K562 (cell line): ENCODE measurements at regions not wholly inside any gene's neighbourhood (a gene's known extent, or its start where the extent isn't known, plus 50 kb on each side); places are given as distances from the start of the nearest gene placed in this dataset.

ENCODE experiments used
- CEBPB ChIP-seq: fragments of 450-650 bp; IDR thresholded peaks from 2 replicates; pipeline ENCODE4 v1.6.1; 2016; ENCODE audit warnings: missing genetic modification characterization, missing compliant biosample characterization
- HMGN3 ChIP-seq: IDR thresholded peaks from 2 replicates; pipeline ENCODE4 v1.6.1; 2011; ENCODE audit warnings: borderline replicate concordance, low read depth, mild to moderate bottlenecking, mixed read lengths, low read length; ENCODE audit not compliant: insufficient read length; ENCODE audit errors: extremely low read depth
- JUND ChIP-seq, 2 experiments: IDR thresholded peaks; 2 replicates in 1 of 2; 3 replicates in 1 of 2; pipeline ENCODE4 v1.6.1; 2011; ENCODE audit warnings: borderline replicate concordance in 2 of 2, low read depth in 2 of 2, low read length in 2 of 2, improper control_type of control experiment in 1 of 2, missing biosample characterization in 1 of 2, missing genetic modification characterization in 1 of 2, missing genetic modification reagents in 1 of 2
- MECOM ChIP-seq: fragments of 250-450 bp; sonication (Bioruptor Pico); IDR thresholded peaks from 2 replicates; pipeline ENCODE4 v1.8.0; 2022; ENCODE audit warnings: inconsistent platforms
- RHOXF2B ChIP-seq: fragments of 250-450 bp; sonication (Bioruptor Pico); conservative IDR thresholded peaks from 2 replicates; pipeline ENCODE4 v1.5.1; 2021
- TF ChIP-seq, protein P1 (sequence below): fragments of 250-450 bp; sonication (Bioruptor Pico); IDR thresholded peaks from 2 replicates; pipeline ENCODE4 v1.5.0; 2020; ENCODE audit warnings: mild to moderate bottlenecking
- TF ChIP-seq, protein P2 (sequence below): fragments of 250-450 bp; sonication (Bioruptor Pico); IDR thresholded peaks from 2 replicates; pipeline ENCODE4 v1.4.0; 2020; ENCODE audit warnings: mild to moderate bottlenecking
- TF ChIP-seq, protein P3 (sequence below): fragments of 450-650 bp; IDR thresholded peaks from 2 replicates; pipeline ENCODE4 v1.6.1; 2016; ENCODE audit warnings: low read depth

DNA sequence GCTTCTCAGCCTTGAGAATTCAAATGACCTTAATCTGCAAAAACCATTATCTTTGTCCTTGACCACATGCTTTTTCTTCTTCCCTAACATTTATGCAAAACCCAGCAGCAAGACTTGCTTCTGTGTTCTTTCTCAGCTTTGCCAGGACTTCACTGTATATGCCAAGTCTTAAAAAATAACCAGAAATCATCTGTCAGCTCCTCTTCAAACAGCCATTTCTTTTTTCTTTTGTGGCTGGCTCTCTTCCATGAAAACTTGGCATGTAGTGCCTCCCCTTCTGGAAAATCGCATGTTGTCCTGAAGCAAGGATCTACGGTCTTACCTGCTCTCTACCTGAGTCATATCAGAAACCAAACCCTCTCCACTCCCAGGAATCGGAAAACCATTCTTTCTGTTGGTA is 364.9 kb downstream of the RPS29 start (continued):
- TF ChIP-seq, protein P1, sequence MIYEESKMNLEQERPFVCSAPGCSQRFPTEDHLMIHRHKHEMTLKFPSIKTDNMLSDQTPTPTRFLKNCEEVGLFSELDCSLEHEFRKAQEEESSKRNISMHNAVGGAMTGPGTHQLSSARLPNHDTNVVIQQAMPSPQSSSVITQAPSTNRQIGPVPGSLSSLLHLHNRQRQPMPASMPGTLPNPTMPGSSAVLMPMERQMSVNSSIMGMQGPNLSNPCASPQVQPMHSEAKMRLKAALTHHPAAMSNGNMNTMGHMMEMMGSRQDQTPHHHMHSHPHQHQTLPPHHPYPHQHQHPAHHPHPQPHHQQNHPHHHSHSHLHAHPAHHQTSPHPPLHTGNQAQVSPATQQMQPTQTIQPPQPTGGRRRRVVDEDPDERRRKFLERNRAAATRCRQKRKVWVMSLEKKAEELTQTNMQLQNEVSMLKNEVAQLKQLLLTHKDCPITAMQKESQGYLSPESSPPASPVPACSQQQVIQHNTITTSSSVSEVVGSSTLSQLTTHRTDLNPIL, result no peak
- TF ChIP-seq, protein P2, sequence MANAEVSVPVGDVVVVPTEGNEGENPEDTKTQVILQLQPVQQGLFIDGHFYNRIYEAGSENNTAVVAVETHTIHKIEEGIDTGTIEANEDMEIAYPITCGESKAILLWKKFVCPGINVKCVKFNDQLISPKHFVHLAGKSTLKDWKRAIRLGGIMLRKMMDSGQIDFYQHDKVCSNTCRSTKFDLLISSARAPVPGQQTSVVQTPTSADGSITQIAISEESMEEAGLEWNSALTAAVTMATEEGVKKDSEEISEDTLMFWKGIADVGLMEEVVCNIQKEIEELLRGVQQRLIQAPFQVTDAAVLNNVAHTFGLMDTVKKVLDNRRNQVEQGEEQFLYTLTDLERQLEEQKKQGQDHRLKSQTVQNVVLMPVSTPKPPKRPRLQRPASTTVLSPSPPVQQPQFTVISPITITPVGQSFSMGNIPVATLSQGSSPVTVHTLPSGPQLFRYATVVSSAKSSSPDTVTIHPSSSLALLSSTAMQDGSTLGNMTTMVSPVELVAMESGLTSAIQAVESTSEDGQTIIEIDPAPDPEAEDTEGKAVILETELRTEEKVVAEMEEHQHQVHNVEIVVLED (CRISPR knock-in tag), result no peak
- TF ChIP-seq JUND (IDR thresholded peaks at IDR 0.05; ENCODE audit: borderline replicate concordance, low read depth, low read length) (no peak), JUND (tag; IDR thresholded peaks at IDR 0.05; ENCODE audit: borderline replicate concordance, low read depth, low read length) (no peak), MECOM (CRISPR knock-in tag) (no peak), RHOXF2B (CRISPR knock-in tag) (no peak), CEBPB (no peak), HMGN3 (no peak)
- TF ChIP-seq, protein P3, sequence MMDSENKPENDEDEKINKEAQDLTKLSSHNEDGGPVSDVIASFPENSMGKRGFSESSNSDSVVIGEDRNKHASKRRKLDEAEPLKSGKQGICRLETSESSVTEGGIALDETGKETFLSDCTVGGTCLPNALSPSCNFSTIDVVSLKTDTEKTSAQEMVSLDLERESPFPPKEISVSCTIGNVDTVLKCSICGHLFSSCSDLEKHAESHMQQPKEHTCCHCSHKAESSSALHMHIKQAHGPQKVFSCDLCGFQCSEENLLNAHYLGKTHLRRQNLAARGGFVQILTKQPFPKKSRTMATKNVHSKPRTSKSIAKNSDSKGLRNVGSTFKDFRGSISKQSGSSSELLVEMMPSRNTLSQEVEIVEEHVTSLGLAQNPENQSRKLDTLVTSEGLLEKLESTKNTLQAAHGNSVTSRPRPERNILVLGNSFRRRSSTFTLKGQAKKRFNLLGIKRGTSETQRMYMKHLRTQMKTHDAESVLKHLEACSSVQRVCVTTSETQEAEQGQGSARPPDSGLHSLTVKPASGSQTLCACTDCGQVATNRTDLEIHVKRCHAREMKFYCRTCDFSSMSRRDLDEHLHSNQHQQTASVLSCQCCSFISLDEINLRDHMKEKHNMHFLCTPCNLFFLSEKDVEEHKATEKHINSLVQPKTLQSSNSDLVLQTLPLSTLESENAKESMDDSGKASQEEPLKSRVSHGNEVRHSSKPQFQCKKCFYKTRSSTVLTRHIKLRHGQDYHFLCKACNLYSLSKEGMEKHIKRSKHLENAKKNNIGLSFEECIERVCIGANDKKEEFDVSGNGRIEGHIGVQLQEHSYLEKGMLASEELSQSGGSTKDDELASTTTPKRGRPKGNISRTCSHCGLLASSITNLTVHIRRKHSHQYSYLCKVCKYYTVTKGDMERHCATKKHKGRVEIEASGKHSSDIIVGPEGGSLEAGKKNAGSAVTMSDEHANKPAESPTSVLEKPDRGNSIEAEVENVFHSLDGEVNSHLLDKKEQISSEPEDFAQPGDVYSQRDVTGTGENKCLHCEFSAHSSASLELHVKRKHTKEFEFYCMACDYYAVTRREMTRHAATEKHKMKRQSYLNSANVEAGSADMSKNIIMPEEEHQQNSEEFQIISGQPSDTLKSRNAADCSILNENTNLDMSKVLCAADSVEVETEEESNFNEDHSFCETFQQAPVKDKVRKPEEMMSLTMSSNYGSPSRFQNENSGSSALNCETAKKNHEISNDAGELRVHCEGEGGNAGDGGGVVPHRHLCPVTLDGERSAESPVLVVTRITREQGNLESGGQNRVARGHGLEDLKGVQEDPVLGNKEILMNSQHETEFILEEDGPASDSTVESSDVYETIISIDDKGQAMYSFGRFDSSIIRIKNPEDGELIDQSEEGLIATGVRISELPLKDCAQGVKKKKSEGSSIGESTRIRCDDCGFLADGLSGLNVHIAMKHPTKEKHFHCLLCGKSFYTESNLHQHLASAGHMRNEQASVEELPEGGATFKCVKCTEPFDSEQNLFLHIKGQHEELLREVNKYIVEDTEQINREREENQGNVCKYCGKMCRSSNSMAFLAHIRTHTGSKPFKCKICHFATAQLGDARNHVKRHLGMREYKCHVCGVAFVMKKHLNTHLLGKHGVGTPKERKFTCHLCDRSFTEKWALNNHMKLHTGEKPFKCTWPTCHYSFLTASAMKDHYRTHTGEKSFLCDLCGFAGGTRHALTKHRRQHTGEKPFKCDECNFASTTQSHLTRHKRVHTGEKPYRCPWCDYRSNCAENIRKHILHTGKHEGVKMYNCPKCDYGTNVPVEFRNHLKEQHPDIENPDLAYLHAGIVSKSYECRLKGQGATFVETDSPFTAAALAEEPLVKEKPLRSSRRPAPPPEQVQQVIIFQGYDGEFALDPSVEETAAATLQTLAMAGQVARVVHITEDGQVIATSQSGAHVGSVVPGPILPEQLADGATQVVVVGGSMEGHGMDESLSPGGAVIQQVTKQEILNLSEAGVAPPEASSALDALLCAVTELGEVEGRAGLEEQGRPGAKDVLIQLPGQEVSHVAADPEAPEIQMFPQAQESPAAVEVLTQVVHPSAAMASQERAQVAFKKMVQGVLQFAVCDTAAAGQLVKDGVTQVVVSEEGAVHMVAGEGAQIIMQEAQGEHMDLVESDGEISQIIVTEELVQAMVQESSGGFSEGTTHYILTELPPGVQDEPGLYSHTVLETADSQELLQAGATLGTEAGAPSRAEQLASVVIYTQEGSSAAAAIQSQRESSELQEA, result no peak
